IPS DF 4.7 (cell line): ENCODE measurements at regions not wholly inside any gene's neighbourhood (a gene's known extent, or its start where the extent isn't known, plus 50 kb on each side); places are given as distances from the start of the nearest gene placed in this dataset.

Experiments
- DNase-seq: peaks from one replicate; pipeline ENCODE4 v3.0.0-alpha.2; 2013; ENCODE audit warnings: low spot score; ENCODE audit errors: extremely low read depth

- no peak for DNase-seq
Measured at GRCh38 chr1:173395762-173396161, 81.4 kb upstream of the PRDX6 start.

GRCh38 chr1:173400387-173400995 lies 76.6 kb upstream of the PRDX6 start:
- DNase-seq, result peak; percentile 25

DNA sequence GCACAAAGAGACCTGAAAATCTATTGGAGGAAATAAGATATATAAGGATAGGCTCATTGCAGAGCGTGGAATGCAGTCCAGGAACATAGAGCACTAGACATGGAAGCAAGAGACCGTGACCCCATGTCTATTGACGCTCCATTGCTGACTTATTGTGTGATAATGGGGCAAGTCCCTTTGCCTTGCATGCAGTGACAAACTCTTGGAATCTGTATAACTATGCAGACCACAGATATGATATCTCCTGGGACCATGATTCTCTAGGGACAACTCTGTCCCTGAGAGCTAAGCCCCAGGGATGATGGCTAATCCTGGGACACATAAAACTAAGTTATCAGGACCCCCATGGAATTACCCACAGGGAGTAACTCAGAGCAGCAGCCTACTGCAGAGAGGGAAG lies 73.1 kb upstream of the PRDX6 start:
- no peak for DNase-seq

GRCh38 chr1:173405281-173405680 lies 71.9 kb upstream of the PRDX6 start:
- no peak for DNase-seq

DNA sequence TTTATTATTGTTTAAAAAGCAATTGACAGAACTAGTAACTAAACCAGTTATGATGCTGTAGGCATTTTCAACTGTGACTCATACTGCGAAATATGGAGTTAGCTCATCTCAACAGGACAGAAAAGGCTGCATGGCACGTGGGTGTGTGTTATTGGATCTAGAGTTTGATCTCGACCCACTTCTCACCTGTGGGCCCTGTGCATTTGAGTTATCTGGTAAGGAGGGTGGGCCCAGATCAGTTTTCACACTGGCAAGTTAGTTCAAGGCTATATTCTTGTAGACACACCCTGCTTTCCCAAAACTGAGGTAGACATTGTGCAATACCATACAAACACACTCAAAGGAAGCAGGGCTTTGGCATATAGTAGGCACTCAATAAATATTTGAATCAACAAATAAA lies 71.3 kb upstream of the PRDX6 start:
- no peak for DNase-seq

GRCh38 chr1:173406783-173407230 lies 70.3 kb upstream of the PRDX6 start:
- no peak for DNase-seq

DNA sequence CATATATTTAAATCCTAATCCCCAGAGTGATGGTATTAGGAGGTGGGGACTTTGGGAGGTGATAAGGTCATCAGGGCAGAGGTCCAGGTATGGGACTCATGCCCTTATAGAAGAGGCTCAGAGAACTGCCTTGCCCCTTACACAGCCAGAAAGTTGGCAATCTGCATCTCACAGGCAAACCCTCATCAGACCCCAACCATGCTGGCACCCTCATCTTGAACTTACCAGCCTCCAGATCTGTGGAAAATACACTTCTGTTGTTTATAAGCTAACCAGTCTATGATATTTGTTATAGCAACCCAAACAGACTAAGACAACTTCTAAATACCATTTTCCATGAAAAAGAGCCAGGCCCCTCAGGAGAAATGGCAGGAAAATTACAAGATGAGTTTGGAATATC lies 69.3 kb upstream of the PRDX6 start:
- no peak for DNase-seq

GRCh38 chr1:173408886-173409285 lies 68.2 kb upstream of the PRDX6 start:
- DNase-seq, result no peak

DNA sequence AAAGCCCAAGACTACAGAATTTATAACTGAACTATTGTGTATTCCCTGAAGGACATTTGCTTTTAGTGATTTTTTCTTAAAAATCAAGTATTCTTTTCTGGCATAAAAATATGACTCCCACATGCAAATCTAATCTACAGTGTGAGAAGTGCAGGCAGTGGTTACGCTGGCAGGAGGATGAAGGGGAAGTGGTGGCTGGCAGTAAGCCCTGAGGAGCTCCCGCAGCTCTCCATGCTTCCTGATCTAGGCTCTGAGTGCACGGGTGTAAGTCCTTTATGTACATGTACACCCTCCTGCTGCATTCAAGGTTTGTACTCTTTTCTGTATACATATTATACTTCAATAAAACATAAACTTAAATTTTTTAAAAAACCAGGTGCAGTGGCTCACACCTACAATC lies 67.5 kb upstream of the PRDX6 start:
- no peak for DNase-seq

DNA sequence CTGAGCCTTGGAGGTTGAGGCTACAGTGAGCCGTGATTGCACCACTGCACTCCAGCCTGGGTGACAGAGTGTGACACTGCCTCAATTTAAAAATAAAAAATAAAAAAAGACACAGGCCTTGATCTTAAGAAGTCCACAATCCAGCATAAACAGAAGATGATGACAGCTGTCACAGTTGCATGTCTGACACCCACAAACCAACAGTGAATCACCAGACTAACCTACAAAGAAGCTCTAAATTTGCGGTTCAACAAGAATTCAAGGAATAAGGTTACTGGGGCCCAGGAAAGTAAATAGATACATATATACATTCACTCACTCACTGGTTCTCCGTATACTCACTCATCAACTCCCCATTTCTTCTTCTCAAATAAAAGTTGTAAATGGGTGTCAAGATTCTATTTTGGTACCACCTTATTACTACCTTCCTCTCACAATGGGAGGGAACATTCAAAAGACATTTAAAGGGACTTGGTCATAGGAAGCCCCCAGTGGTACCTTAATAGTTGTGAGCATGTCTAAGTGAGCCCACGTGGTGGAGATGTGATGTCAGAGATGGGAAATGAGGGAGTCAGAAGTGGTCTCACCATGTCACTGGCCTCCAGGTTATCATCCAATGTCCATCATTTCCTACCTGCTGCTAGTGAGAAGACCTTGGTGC lies 66.9 kb upstream of the PRDX6 start:
- DNase-seq, result no peak

GRCh38 chr1:173410794-173411236 lies 66.3 kb upstream of the PRDX6 start:
- DNase-seq, result no peak

GRCh38 chr1:173411835-173412742 lies 65.0 kb upstream of the PRDX6 start:
- no peak for DNase-seq

- DNase-seq, result no peak
Measured at GRCh38 chr1:173413271-173413707, 63.8 kb upstream of the PRDX6 start.

- no peak for DNase-seq
Measured at GRCh38 chr1:173414136-173414535, 63.0 kb upstream of the PRDX6 start.

GRCh38 chr1:173414539-173415226 lies 62.5 kb upstream of the PRDX6 start:
- no peak for DNase-seq

GRCh38 chr1:173415490-173415889 lies 61.6 kb upstream of the PRDX6 start:
- no peak for DNase-seq

DNA sequence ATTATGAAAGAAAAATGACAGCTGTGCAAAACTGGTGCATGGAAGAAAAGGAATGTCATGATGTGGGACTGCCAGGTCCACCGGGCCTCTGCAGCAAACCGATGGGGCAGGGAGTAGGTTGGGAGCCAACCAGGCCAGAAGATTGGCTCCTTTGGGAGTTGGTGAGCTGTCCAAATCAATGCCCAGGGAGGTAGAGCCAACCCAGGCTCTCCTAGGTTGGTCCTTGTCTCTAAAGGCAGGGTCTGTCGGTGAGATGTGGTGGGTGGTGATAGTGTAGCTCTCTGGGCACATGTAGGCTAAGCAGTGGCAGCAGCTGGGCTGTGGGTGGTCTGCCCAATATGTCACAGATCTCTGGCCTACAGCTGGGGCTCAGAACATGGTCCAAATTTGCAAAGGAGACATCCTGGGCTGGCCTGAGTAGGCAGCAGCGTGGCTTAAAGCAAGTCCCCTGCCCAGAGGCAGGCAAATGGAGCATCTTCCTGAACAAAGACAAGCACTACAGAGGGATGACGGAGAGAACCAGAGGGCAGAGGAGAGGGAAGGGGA lies 61.2 kb upstream of the PRDX6 start:
- DNase-seq, result no peak

DNA sequence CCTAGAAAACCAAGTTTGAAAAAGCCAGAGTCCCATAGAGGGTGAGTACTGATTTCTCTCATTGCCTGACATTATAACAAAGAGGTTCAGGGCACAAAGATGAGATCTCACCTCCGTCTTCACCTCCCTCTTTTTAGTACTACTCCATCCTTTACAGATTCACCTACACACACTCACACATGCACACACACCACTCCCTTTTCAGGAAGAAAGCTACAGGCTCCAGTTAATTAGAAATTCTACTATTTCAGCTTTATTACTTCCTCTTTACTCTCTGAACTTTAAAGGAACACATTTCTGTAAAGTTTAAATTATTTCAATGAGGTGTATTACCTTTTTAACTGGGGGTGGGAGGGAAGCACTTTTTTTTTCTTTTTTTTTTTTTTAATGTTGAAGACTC lies 59.6 kb upstream of the PRDX6 start:
- no peak for DNase-seq

DNA sequence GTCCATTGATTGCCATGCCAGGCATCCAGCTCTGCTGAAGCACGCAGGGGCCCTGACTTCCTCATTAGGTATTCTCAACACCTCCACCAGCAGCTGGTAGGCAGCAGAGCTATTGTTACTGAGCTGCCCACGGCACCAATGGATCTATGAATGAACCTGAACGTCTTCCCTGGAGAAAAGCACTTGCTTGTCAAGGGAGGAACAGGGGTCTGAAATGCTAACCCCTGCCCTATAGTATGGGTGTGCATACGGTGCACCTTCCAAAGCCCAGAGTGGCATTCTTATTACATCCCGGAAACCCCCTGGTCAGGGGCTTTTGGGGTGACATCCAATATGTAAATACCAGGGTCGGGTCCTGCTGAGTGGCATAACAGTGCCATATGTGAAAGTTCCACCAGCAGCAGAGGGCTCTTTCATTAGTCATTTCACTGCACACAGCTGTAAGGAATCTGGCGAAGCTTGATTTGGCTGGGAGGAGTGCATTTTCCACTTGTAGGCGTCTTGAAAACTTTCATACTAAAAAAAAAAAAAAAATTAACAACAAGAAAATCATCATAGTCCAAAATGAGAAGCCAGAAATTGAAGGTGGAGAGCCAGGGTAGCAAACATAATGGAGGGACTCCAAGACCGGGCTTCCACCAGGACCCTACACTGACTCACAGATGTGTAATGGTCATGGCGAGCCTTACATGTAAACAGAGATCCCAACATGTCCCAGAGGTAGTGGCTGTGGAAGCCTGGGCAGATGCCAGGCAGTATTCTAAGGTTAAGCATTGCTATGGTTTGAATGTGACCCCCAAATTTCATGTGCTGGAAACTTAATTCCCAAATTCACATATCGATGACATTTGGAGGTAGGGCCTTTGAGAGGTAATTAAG lies 58.8 kb upstream of the PRDX6 start:
- DNase-seq, result no peak

GRCh38 chr1:173420330-173420806 lies 56.8 kb upstream of the PRDX6 start:
- DNase-seq, result no peak
